ENCODE measurements at regions not wholly inside any gene's neighbourhood (a gene's known extent, or its start where the extent isn't known, plus 50 kb on each side); places are given as distances from the start of the nearest gene placed in this dataset.

GRCh38 chr13:47136504-47136941 lies 239.7 kb upstream of the HTR2A start:
- H3K9me3 ChIP-seq (ENCODE audit: control insufficient read depth, low read depth, low read length) = no peaks in the 10 kb centered on the region
- no peak for DNase-seq (ENCODE audit: low read depth, low spot score)
- no peaks in the 10 kb centered on the region for H3K4me1 ChIP-seq (ENCODE audit: control insufficient read depth, extremely low read depth, insufficient read depth, low read length)
- H3K4me3 ChIP-seq (ENCODE audit: control insufficient read depth in 2 of 3, extremely low read depth in 1 of 3, insufficient read depth in 2 of 3, low read depth in 1 of 3, low read length in 3 of 3) = no peak overlapping the region
- no peaks in the 10 kb centered on the region for H4K20me1 ChIP-seq (ENCODE audit: control insufficient read depth, extremely low read depth, insufficient read depth, low read length)
- no peaks in the 10 kb centered on the region for H3K79me2 ChIP-seq (ENCODE audit: control insufficient read depth, insufficient read depth, low read length)
- H3K4me2 ChIP-seq (ENCODE audit: control insufficient read depth, extremely low read depth, insufficient read depth, low read depth, low read length) = no peak overlapping the region
- no peak overlapping the region for H2AFZ ChIP-seq (ENCODE audit: control insufficient read depth, low read length)
- H3K36me3 ChIP-seq (ENCODE audit: control insufficient read depth in 2 of 2, extremely low read depth in 1 of 2, insufficient read depth in 2 of 2, low read length in 2 of 2) = no peaks in the 10 kb centered on the region
- no peak for FAIRE-seq
- H3K27ac ChIP-seq (ENCODE audit: control insufficient read depth, insufficient read depth, low read length) = no peak overlapping the region
- H3K9me1 ChIP-seq (ENCODE audit: control insufficient read depth, extremely low read depth, insufficient read depth, low read length) = no peaks in the 10 kb centered on the region
- H3K9ac ChIP-seq (ENCODE audit: control insufficient read depth, extremely low read depth, insufficient read depth, low read length) = no peak overlapping the region
- dilution Hi-C loops (cut with MboI; ENCODE audit: extremely low pct_ligation_motif_present, low sequenced_read_pairs) = no loop called here
- H3K27me3 ChIP-seq (ENCODE audit: control insufficient read depth, extremely low read depth, insufficient read depth, low read length) = no peaks in the 10 kb centered on the region
- TF ChIP-seq CTCF (optimal IDR thresholded peaks at IDR 0.05 in 1 of 3, IDR thresholded peaks at IDR 0.05 in 1 of 3, conservative IDR thresholded peaks at IDR 0.05 in 1 of 3; ENCODE audit: extremely low read depth in 1 of 3, insufficient read depth in 2 of 3, low read length in 3 of 3) (no peak), EZH2 (IDR thresholded peaks at IDR 0.05; ENCODE audit: low read length) (no peak)

GRCh38 chr13:47135800-47136503 lies 239.1 kb upstream of the HTR2A start:
- H3K27ac ChIP-seq (ENCODE audit: control insufficient read depth, insufficient read depth, low read length) = no peak overlapping the region
- H3K4me1 ChIP-seq (ENCODE audit: control insufficient read depth, extremely low read depth, insufficient read depth, low read length) = no peaks in the 10 kb centered on the region
- no peak overlapping the region for H3K9ac ChIP-seq (ENCODE audit: control insufficient read depth, extremely low read depth, insufficient read depth, low read length)
- no peaks in the 10 kb centered on the region for H4K20me1 ChIP-seq (ENCODE audit: control insufficient read depth, extremely low read depth, insufficient read depth, low read length)
- no peak for FAIRE-seq
- H3K36me3 ChIP-seq (ENCODE audit: control insufficient read depth in 2 of 2, extremely low read depth in 1 of 2, insufficient read depth in 2 of 2, low read length in 2 of 2) = no peaks in the 10 kb centered on the region
- TF ChIP-seq EZH2 (IDR thresholded peaks at IDR 0.05; ENCODE audit: low read length) (no peak), CTCF (optimal IDR thresholded peaks at IDR 0.05 in 1 of 3, IDR thresholded peaks at IDR 0.05 in 1 of 3, conservative IDR thresholded peaks at IDR 0.05 in 1 of 3; ENCODE audit: extremely low read depth in 1 of 3, insufficient read depth in 2 of 3, low read length in 3 of 3) (no peak)
- no peaks in the 10 kb centered on the region for H3K27me3 ChIP-seq (ENCODE audit: control insufficient read depth, extremely low read depth, insufficient read depth, low read length)
- no peaks in the 10 kb centered on the region for H3K9me1 ChIP-seq (ENCODE audit: control insufficient read depth, extremely low read depth, insufficient read depth, low read length)
- no peak overlapping the region for H2AFZ ChIP-seq (ENCODE audit: control insufficient read depth, low read length)
- dilution Hi-C loops (cut with MboI; ENCODE audit: extremely low pct_ligation_motif_present, low sequenced_read_pairs) = no loop called here
- no peaks in the 10 kb centered on the region for H3K79me2 ChIP-seq (ENCODE audit: control insufficient read depth, insufficient read depth, low read length)
- no peak overlapping the region for H3K4me3 ChIP-seq (ENCODE audit: control insufficient read depth in 2 of 3, extremely low read depth in 1 of 3, insufficient read depth in 2 of 3, low read depth in 1 of 3, low read length in 3 of 3)
- no peak overlapping the region for H3K4me2 ChIP-seq (ENCODE audit: control insufficient read depth, extremely low read depth, insufficient read depth, low read depth, low read length)
- H3K9me3 ChIP-seq (ENCODE audit: control insufficient read depth, low read depth, low read length) = no peaks in the 10 kb centered on the region
- DNase-seq (ENCODE audit: low read depth, low spot score) = no peak
